Cerebellar cortex (tissue), 1 donor: ENCODE measurements at regions not wholly inside any gene's neighbourhood (a gene's known extent, or its start where the extent isn't known, plus 50 kb on each side); places are given as distances from the start of the nearest gene placed in this dataset.

Experiments
- DNase-seq: peaks from one replicate; pipeline ENCODE4 v3.0.0-alpha.2; 2015; ENCODE audit warnings: low spot score

GRCh38 chr10:111989136-111989911 is 194.2 kb downstream of the GPAM start:
- DNase-seq = peak; percentile 80

- DNase-seq = peak; percentile 25
These were observed 192.8 kb downstream of the GPAM start for GRCh38 chr10:111990734-111991133.

- DNase-seq = no peak
These were observed 190.2 kb downstream of the GPAM start for GRCh38 chr10:111993321-111993720.

GRCh38 chr10:111993872-111994426 is 189.6 kb downstream of the GPAM start:
- DNase-seq = no peak

GRCh38 chr10:111996103-111996502 is 187.5 kb downstream of the GPAM start:
- DNase-seq = no peak

- no peak for DNase-seq
These were observed 184.8 kb downstream of the GPAM start for GRCh38 chr10:111998728-111999127.

GRCh38 chr10:111999205-111999914 is 184.2 kb downstream of the GPAM start:
- DNase-seq = no peak

GRCh38 chr10:111999915-112000302 is 183.7 kb downstream of the GPAM start:
- DNase-seq = no peak

GRCh38 chr10:112000466-112000865 is 183.1 kb downstream of the GPAM start:
- DNase-seq = no peak

GRCh38 chr10:112002206-112002605 is 181.4 kb downstream of the GPAM start:
- DNase-seq = no peak

GRCh38 chr10:112004075-112004474 is 179.5 kb downstream of the GPAM start:
- no peak for DNase-seq

GRCh38 chr10:112005044-112005443 is 178.5 kb downstream of the GPAM start:
- DNase-seq = no peak

- DNase-seq = no peak
These were observed 177.2 kb downstream of the GPAM start for GRCh38 chr10:112006407-112006806.

GRCh38 chr10:112006831-112007230 is 176.7 kb downstream of the GPAM start:
- DNase-seq = no peak

GRCh38 chr10:112022196-112022595 is 161.4 kb downstream of the GPAM start:
- no peak for DNase-seq

- no peak for DNase-seq
These were observed 159.5 kb downstream of the GPAM start for GRCh38 chr10:112024079-112024478.

- no peak for DNase-seq
These were observed 158.3 kb downstream of the GPAM start for GRCh38 chr10:112025228-112025627.

- DNase-seq = no peak
These were observed 157.1 kb downstream of the GPAM start for GRCh38 chr10:112026438-112026837.

- no peak for DNase-seq
These were observed 155.8 kb downstream of the GPAM start for GRCh38 chr10:112027731-112028280.

- no peak for DNase-seq
These were observed 153.1 kb downstream of the GPAM start for GRCh38 chr10:112030431-112030830.

GRCh38 chr10:112039823-112040222 is 143.7 kb downstream of the GPAM start:
- no peak for DNase-seq

- no peak for DNase-seq
These were observed 142.9 kb downstream of the GPAM start for GRCh38 chr10:112040696-112041095.

GRCh38 chr10:112045938-112046337 is 137.6 kb downstream of the GPAM start:
- no peak for DNase-seq
